Epithelial cell of proximal tubule (primary cell): ENCODE measurements at regions not wholly inside any gene's neighbourhood (a gene's known extent, or its start where the extent isn't known, plus 50 kb on each side); places are given as distances from the start of the nearest gene placed in this dataset.
"Not testable (repeated sequence)": the region's sequence is repeated elsewhere in the genome, so short reads cannot be mapped to it uniquely, and the experiment has no call there.

Source experiments
- DNase-seq: peaks from one replicate; pipeline ENCODE4 v3.0.0-alpha.2; 2011; ENCODE audit warnings: low read depth
- H3K4me3 ChIP-seq: 2 replicates; pipeline ENCODE4 v1.5.1; 2011; ENCODE audit warnings: low read depth, mild to moderate bottlenecking, low read length
- CTCF ChIP-seq: conservative IDR thresholded peaks from 2 replicates; pipeline ENCODE4 v1.5.1; 2012; ENCODE audit warnings: low read depth, mild to moderate bottlenecking, low read length

GRCh38 chr15:95024351-95024750, 793.0 kb downstream of the MCTP2 start:
- DNase-seq, result no peak
- no peak overlapping the region for H3K4me3 ChIP-seq
- TF ChIP-seq CTCF, result peak; percentile 65

DNA sequence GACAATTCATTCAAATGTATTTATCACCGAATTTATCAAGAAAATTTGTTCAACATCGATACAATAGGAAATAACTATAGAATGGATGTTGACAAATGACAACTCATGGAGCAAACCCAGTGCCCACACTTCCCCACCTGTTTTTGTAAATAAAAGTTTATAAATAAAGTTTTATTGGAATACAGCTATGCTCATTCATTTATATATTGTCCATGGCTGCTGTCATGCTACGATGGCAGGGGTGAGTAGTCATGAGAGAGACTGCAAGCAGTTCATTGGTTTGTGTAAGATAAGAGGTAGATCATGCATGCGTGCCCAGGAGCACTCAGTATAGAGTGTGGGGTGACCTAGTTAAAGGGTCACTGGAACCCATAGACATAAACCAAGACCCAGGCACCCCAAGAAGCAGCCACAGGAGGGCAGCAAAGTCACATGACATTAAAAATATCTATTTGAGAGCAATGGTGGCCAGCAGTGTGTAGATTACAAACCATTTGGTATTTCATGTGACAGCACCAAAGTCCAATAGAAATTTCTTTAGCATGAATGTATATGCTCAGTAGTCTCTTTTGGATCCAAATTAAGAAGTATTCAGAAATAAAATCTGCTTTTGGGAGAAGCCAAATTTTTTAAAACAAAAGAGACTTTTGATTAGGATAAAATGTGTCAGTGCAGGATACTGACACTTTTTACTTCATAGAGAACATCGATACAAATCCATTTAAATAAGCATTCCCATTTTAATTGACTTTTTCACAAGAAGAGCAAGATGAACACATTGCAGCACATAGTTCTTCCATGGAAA, 794.8 kb downstream of the MCTP2 start:
- peak; percentile 82 for TF ChIP-seq CTCF
- H3K4me3 ChIP-seq, result no peak overlapping the region
- DNase-seq, result no peak

GRCh38 chr15:95027981-95028380, 796.6 kb downstream of the MCTP2 start:
- H3K4me3 ChIP-seq, result no peak overlapping the region
- TF ChIP-seq CTCF, result no peak
- DNase-seq, result no peak

GRCh38 chr15:95032156-95032555, 800.8 kb downstream of the MCTP2 start:
- no peak overlapping the region for H3K4me3 ChIP-seq
- no peak for TF ChIP-seq CTCF
- no peak for DNase-seq

GRCh38 chr15:95035106-95035505, 803.7 kb downstream of the MCTP2 start:
- no peak for DNase-seq
- no peak for TF ChIP-seq CTCF
- no peak overlapping the region for H3K4me3 ChIP-seq

GRCh38 chr15:95041297-95041696, 809.9 kb downstream of the MCTP2 start:
- DNase-seq, result no peak
- TF ChIP-seq CTCF, result no peak
- H3K4me3 ChIP-seq, result no peak overlapping the region

DNA sequence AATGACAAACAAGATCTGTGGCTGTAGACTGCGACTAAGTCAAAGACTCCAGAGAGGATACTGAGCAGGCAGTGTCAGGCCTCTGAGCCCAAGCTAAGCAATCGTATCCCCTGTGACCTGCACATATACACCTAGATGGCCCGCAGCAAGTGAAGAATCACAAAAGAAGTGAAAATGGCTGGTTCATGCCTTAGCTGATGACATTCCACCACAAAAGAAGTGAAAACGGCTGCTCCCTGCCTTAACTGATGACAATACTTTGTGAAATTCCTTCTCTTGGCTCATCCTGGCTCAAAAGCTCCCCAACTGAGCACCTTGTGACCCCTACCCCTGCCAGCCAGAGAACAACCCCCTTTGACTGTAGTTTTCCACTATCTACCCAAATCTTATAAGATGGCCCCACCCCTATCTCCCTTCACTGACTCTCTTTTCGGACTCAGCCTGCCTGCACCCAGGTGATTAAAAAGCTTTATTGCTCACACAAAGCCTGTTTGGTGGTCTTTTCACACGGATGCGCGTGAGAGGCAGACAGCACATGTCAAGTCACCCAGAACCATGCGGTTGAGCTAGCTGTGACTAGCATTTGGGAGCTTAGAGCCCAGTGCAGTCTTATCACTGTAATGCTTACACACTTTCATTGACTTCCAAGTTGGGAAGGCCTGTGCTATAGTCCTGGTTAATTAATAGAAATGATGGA, 812.0 kb downstream of the MCTP2 start:
- not testable (repeated sequence) for DNase-seq

More for the DNA sequence above, 812.0 kb downstream of the MCTP2 start:
- not testable (repeated sequence) for H3K4me3 ChIP-seq
